Thyroid gland (tissue), 4 donors: ENCODE measurements at regions not wholly inside any gene's neighbourhood (a gene's known extent, or its start where the extent isn't known, plus 50 kb on each side); places are given as distances from the start of the nearest gene placed in this dataset.

Source experiments
- DNase-seq, 2 donors: peaks; one replicate each; pipeline ENCODE4 v3.0.0-alpha.2; 2019
- H3K27ac ChIP-seq, 3 donors: fragments of 200-600 bp; sonication (generic); 1 replicate in 2 of 3; 2 replicates in 1 of 3; pipeline ENCODE4 v1.5.1; 2016 to 2019; ENCODE audit warnings: mild to moderate bottlenecking in 1 of 3, moderate library complexity in 1 of 3
- H3K27me3 ChIP-seq: fragments of 200-600 bp; sonication (generic); one replicate; pipeline ENCODE4 v1.5.1; 2019
- H3K36me3 ChIP-seq, 2 donors: fragments of 200-600 bp; sonication (generic); one replicate each; pipeline ENCODE4 v1.5.1; 2016 to 2019
- H3K4me1 ChIP-seq, 2 donors: fragments of 200-600 bp; sonication (generic); one replicate each; pipeline ENCODE4 v1.5.1; 2017 to 2019
- H3K4me3 ChIP-seq, 3 donors: fragments of 200-600 bp; sonication (generic); replicated peaks in 1 of 3; 1 replicate in 2 of 3; 2 replicates in 1 of 3; pipeline ENCODE4 v1.5.1; 2016; ENCODE audit warnings: mild to moderate bottlenecking in 1 of 3
- H3K9me3 ChIP-seq: fragments of 200-600 bp; sonication (generic); one replicate; pipeline ENCODE4 v1.5.1; 2017
- POLR2A ChIP-seq, 2 donors: fragments of 450-650 bp; IDR thresholded peaks; one replicate each; pipeline ENCODE4 v1.6.1; 2017; ENCODE audit warnings: antibody characterized with exemption in 2 of 2, mild to moderate bottlenecking in 2 of 2, moderate library complexity in 1 of 2
- WGBS, 2 donors: methylation state at CpG; one replicate each; pipeline ENCODE4 v1.1.5; 2017; 5-methylcytosine and 5-hydroxymethylcytosine counted together
- intact Hi-C: fragments of 100-400 bp; cut with DNase I; formaldehyde crosslinking; loops from one replicate; pipeline ENCODE4 v1.15.1; 2023
- TF ChIP-seq, protein P1 (sequence below), 6 experiments: fragments of 200-600 bp in 3 of 6; fragments of 450-650 bp in 3 of 6; sonication (generic) in 3 of 6; IDR thresholded peaks; one replicate each; pipeline ENCODE4 v1.5.1; 2016 to 2019; ENCODE audit warnings: antibody characterized with exemption in 6 of 6, mild to moderate bottlenecking in 2 of 6, inconsistent platforms in 1 of 6, moderate library complexity in 1 of 6

DNA sequence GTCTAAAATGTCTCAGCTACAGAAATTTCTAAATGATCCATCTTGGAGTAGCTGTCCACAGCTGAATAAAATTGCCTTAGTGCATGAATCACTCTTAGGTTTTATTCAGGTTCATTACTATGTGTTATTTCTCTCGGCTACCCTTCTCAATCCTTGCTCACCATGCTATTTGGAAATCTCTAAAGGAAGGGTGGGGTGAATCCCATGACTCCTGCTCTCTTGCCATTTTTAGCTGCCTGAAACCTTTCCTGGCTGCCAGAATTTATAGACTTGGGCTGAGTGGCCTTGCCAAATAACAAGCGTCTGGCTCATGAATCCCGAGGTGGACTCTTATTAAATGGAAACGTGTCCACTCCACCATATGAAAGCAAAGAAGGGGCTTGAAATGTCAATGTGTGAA, 936.1 kb upstream of the SOX9 start:
- Histone ChIP-seq H3K4me1 (peaks cover 24 to 27% of the 10 kb centered on the region in 2 donors), H3K27ac (no peak overlapping the region), H3K4me3 (no peak overlapping the region), H3K9me3 (no peaks in the 10 kb centered on the region), H3K27me3 (no peaks in the 10 kb centered on the region), H3K36me3 (no peaks in the 10 kb centered on the region)
- WGBS, 2 donors, result 90 to 91% methylated on average over 4 of the region's 4 CpGs
- TF ChIP-seq, protein P1, sequence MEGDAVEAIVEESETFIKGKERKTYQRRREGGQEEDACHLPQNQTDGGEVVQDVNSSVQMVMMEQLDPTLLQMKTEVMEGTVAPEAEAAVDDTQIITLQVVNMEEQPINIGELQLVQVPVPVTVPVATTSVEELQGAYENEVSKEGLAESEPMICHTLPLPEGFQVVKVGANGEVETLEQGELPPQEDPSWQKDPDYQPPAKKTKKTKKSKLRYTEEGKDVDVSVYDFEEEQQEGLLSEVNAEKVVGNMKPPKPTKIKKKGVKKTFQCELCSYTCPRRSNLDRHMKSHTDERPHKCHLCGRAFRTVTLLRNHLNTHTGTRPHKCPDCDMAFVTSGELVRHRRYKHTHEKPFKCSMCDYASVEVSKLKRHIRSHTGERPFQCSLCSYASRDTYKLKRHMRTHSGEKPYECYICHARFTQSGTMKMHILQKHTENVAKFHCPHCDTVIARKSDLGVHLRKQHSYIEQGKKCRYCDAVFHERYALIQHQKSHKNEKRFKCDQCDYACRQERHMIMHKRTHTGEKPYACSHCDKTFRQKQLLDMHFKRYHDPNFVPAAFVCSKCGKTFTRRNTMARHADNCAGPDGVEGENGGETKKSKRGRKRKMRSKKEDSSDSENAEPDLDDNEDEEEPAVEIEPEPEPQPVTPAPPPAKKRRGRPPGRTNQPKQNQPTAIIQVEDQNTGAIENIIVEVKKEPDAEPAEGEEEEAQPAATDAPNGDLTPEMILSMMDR (IDR thresholded peaks at IDR 0.05), result no peak
- TF ChIP-seq POLR2A (IDR thresholded peaks at IDR 0.05), result no peak
- DNase-seq, result no peak
- intact Hi-C loops, result no loop called here

DNA sequence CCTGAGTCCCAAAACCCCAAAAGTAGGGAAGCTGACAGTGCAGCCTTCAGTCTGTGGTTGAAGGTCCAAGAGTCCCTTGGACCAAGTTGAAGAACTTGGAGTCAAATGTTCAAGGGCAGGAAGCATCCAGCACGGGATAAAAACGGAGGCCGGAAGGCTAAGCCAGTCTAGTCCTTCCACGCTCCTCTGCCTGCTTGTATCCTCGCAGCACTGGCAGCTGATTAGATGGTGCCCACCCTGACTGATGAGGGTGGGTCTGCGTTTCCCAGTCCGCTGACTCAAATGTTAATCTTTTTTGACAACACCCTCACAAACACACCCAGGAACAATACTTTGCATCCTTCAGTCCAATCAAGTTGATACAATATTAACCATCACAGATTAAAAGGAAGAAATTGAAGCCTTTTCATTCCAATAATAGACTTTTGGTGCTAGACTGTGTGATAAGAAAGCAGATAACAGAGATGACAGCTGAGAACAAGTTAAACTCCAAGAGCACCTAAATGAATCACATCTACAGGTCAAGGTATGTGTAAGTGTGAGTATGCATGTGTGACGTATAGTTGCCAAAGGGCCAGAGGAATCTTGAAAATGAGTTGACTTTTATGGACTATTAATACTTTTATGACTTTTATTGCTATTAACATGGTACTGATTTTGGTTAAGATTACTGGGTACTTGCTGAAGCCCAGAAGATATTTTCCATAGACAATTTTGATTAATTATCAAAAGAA, 933.5 kb upstream of the SOX9 start:
- Histone ChIP-seq H3K4me1 (peaks cover 13 to 19% of the 10 kb centered on the region in 2 donors), H3K9me3 (no peaks in the 10 kb centered on the region), H3K27ac (no peak overlapping the region), H3K27me3 (no peaks in the 10 kb centered on the region), H3K36me3 (no peaks in the 10 kb centered on the region), H3K4me3 (no peak overlapping the region)
- TF ChIP-seq POLR2A (IDR thresholded peaks at IDR 0.05), result no peak
- TF ChIP-seq, protein P1 (IDR thresholded peaks at IDR 0.05), result no peak
- intact Hi-C loops, result no loop called here
- 94 to 97% methylated on average over 8 of the region's 8 CpGs for WGBS, 2 donors
- DNase-seq, result no peak

DNA sequence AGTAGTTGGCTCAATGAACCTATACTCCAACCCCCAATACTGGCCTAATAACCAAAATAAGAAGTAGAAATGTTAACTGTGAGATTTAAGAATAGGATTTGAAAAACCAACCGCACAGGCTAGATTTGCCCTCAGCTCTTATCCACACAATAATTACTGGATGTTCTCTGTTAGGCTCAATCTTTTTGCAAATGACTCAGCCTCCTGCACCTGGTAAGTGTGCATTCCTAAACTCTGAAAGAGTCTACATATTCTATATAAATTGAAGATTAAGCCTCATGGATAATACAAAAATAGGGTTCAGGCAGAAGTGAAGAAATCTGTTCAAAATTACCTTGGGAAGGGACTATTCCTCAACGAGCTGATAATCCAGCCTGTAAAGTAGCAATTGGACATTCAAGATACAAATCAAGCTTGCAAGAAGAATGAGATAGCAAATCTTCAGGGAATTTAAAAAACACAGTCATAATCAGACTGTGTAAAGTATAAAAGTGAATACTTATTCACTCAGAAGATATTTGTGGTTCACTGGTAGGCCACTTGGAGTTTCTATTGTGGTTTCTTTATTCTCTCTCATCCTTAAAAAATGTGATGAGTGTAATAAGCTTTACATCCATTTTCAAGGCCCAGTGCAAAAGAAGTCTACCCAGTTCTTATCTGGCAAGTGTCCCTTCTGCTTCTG, 931.9 kb upstream of the SOX9 start:
- H3K36me3 ChIP-seq, result no peaks in the 10 kb centered on the region
- 69 to 75% methylated on average over 2 of the region's 2 CpGs for WGBS, 2 donors
- no peak for DNase-seq
- TF ChIP-seq POLR2A (IDR thresholded peaks at IDR 0.05), result no peak
- TF ChIP-seq, protein P1 (IDR thresholded peaks at IDR 0.05), result no peak
- H3K9me3 ChIP-seq, result no peaks in the 10 kb centered on the region
- H3K4me3 ChIP-seq, result no peak overlapping the region
- peaks cover 6 to 13% of the 10 kb centered on the region in 2 donors for H3K4me1 ChIP-seq
- no peak overlapping the region for H3K27ac ChIP-seq
- intact Hi-C loops, result no loop called here
- H3K27me3 ChIP-seq, result no peaks in the 10 kb centered on the region

DNA sequence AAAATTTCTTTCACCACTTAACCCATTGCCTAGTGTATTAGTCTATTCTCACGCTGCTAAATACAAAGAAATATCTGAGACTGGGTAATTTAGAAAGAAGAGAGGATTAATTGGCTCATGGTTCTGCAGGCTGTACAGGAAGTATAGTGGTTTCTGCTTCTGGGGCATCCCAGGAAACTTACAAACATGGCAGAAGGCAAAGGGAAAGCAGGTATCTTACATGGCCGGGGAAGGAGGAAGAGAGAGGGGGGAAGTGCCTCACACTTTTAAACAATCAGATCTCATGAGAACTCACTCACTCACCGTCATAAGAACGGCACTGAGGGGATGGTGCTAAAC, 931.4 kb upstream of the SOX9 start:
- TF ChIP-seq, protein P1 (IDR thresholded peaks at IDR 0.05), result no peak
- TF ChIP-seq POLR2A (IDR thresholded peaks at IDR 0.05), result no peak
- 78 to 91% methylated on average over 4 of the region's 4 CpGs for WGBS, 2 donors
- intact Hi-C loops, result no loop called here

DNA sequence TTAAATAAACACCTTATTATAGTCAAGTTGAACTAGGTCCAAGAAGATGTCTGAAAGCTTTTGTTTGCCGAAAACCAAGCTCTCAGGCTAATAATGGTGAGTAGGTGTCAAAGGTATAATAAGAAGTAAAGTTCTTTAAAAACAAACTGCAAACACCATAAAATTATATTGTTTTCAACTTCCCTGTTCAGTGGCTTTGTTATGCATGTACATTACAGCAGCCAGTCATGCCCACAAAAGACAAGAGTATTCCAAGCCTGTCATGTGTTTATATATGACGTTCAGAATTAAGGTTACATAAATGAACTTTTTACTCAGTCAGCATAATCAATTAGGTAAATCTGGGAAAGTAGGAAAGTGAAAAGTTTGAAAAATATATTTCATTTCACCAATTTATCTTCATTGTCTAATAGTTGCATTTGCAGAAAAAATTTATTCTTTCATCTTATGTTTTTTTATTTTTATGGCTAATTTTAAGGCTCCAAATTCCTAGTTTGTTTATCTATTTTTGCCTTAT, 928.7 kb upstream of the SOX9 start:
- H3K9me3 ChIP-seq, result no peaks in the 10 kb centered on the region
- no peaks in the 10 kb centered on the region for H3K27me3 ChIP-seq
- 87 to 90% methylated on average over 2 of the region's 2 CpGs for WGBS, 2 donors
- H3K27ac ChIP-seq, result no peak overlapping the region
- no peaks in the 10 kb centered on the region for H3K36me3 ChIP-seq
- intact Hi-C loops, result no loop called here
- TF ChIP-seq POLR2A (IDR thresholded peaks at IDR 0.05), result no peak
- TF ChIP-seq, protein P1 (IDR thresholded peaks at IDR 0.05), result no peak
- no peak for DNase-seq
- H3K4me3 ChIP-seq, result no peak overlapping the region
- H3K4me1 ChIP-seq, result peaks cover 6 to 13% of the 10 kb centered on the region in 2 donors

More for the DNA sequence above, 931.4 kb upstream of the SOX9 start:
- Histone ChIP-seq H3K36me3 (no peaks in the 10 kb centered on the region), H3K27ac (no peak overlapping the region), H3K4me3 (no peak overlapping the region), H3K9me3 (no peaks in the 10 kb centered on the region), H3K4me1 (peaks cover 6 to 13% of the 10 kb centered on the region in 2 donors), H3K27me3 (no peaks in the 10 kb centered on the region)
- DNase-seq, result no peak
